ENCODE measurements at regions not wholly inside any gene's neighbourhood (a gene's known extent, or its start where the extent isn't known, plus 50 kb on each side); places are given as distances from the start of the nearest gene placed in this dataset.

DNA sequence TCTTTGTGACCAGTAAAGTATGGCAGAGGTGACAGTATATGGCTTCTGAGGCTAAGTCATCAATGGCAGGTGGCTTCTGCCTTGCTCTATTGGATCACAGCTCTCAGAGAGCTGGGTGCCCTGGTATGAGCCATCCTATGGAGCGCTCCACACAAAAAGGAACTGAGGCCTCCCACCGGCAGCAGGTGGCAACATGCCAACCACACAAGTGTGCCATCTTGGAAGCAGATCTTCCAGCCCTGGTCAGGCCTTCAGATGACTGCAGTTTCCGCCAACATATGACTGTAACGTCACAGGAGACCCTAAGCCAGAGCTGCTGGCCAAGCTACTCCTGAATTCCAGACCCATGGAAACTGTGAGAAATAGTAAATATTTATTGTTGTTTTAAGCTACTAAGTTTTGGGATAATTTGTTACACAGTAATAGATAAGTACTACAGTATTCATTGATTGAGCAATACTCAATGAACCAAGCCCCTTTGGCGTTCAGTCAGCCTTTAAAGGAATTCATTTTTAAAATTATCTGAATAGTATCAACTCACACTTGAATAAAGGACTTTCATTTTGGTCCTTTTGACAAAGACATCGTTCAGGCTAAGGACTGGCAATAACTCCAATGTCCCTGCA lies 69.4 kb upstream of the LHX1 start:
- Histone ChIP-seq H3K4me1 (no peaks in the 10 kb centered on the region), H3K36me3 (no peaks in the 10 kb centered on the region), H3K9me3 (no peaks in the 10 kb centered on the region), H3K4me3 (replicated peaks in 1 of 3) (no peak overlapping the region), H3K27ac (no peak overlapping the region), H3K27me3 (no peaks in the 10 kb centered on the region)
- intact Hi-C loops (cut with DNase I) = no loop called here
- DNase-seq = no peak
- TF ChIP-seq, protein P1, sequence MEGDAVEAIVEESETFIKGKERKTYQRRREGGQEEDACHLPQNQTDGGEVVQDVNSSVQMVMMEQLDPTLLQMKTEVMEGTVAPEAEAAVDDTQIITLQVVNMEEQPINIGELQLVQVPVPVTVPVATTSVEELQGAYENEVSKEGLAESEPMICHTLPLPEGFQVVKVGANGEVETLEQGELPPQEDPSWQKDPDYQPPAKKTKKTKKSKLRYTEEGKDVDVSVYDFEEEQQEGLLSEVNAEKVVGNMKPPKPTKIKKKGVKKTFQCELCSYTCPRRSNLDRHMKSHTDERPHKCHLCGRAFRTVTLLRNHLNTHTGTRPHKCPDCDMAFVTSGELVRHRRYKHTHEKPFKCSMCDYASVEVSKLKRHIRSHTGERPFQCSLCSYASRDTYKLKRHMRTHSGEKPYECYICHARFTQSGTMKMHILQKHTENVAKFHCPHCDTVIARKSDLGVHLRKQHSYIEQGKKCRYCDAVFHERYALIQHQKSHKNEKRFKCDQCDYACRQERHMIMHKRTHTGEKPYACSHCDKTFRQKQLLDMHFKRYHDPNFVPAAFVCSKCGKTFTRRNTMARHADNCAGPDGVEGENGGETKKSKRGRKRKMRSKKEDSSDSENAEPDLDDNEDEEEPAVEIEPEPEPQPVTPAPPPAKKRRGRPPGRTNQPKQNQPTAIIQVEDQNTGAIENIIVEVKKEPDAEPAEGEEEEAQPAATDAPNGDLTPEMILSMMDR (IDR thresholded peaks at IDR 0.05) = no peak
- TF ChIP-seq POLR2A (IDR thresholded peaks at IDR 0.05) = no peak
- WGBS, 2 donors = 67 to 86% methylated on average over 4 to 6 of the region's 6 CpGs

DNA sequence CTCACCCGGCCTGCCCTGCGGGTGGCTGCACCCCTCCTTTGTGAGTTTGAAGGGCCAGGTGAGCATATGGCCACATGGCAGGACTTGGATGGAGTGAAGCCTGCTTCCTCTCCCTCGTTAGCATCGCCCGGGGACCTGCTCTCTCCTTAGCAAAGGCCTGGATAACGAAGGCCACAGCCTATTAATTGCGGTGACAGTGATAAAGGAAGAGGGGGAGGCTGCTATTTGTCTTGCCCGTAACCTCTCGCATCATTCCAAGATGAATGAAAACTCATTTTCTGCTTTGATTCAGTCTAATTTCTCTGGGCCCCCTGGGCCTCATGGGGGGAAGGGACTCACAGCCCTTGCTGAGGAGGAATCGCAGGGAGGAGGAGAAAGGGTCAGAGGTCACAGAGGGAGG lies 68.5 kb upstream of the LHX1 start:
- intact Hi-C loops (cut with DNase I) = no loop called here
- no peak for TF ChIP-seq POLR2A (IDR thresholded peaks at IDR 0.05)
- TF ChIP-seq, protein P1 (IDR thresholded peaks at IDR 0.05) = no peak
- H3K4me1 ChIP-seq = no peaks in the 10 kb centered on the region
- 68 to 85% methylated on average over 10 of the region's 10 CpGs for WGBS, 2 donors
- H3K27ac ChIP-seq = no peak overlapping the region
- DNase-seq = no peak
- no peaks in the 10 kb centered on the region for H3K36me3 ChIP-seq
- H3K4me3 ChIP-seq (replicated peaks in 1 of 3) = no peak overlapping the region
- no peaks in the 10 kb centered on the region for H3K9me3 ChIP-seq
- no peaks in the 10 kb centered on the region for H3K27me3 ChIP-seq

DNA sequence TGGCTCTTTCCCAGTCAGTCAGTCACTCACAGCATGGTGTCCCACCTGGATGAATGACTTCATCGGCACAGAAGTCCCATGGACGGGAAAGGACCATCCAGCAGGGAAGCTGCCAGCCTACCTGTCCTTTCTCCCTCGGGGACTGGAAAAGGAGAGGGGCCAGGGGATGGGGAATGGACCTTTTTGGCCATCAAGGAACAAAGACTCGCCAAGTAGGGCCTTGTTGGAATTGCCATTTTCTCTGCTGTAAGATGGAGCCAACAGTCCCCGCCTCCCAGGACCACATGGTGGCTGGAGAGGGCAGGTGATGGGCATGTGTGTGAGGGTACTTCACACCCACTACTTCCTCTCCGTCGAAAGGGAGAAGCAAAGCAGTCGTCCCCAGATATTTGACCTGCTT lies 67.8 kb upstream of the LHX1 start:
- H3K36me3 ChIP-seq = no peaks in the 10 kb centered on the region
- no peak overlapping the region for H3K4me3 ChIP-seq (replicated peaks in 1 of 3)
- no peak overlapping the region for H3K27ac ChIP-seq
- 70 to 71% methylated on average over 8 of the region's 8 CpGs for WGBS, 2 donors
- no peaks in the 10 kb centered on the region for H3K9me3 ChIP-seq
- no peak for TF ChIP-seq POLR2A (IDR thresholded peaks at IDR 0.05)
- TF ChIP-seq, protein P1 (IDR thresholded peaks at IDR 0.05) = no peak
- no peaks in the 10 kb centered on the region for H3K4me1 ChIP-seq
- intact Hi-C loops (cut with DNase I) = no loop called here
- H3K27me3 ChIP-seq = no peaks in the 10 kb centered on the region
- no peak for DNase-seq

DNA sequence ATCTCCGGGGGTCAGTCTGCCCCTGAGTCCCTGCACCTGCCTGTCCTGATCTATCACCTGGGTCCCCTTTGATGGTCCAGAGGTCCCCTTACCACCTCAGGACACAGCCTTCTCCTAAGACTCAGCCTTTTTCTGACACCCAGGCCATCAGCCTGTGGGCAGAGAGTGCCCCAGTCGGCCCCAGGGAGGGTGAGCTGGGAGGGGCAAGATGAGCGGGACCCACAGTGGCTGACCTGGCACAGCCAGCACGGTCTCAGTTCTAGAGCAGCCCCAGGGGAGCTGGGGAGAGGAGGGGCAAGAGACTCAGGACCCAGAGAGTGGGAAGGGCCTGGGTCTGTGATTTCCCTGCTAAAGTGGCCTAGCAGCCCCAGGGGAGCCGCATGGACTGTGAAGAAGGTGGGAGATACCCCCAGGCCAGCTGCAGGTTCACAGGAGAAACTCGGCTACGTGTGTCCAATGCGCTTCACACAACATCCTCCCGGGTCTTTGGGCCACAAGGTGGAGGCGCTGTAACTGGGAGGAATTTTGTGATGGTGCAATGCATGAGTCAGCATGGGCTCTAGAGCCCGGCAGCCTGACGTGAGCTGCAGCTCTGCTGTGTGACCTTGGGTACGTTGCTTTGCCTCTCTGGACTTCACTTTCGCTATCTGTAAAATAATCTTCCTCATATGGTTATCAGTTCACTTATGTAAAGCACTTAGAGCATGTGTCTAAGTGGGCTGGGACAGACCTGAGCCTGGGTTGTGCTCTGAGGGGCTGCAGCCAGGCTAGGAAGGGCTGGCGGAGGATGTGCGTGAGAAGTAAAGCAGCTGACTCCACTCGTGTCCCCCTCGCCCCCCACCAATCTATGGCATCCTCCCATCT lies 67.2 kb upstream of the LHX1 start:
- no peaks in the 10 kb centered on the region for H3K4me1 ChIP-seq
- no peak overlapping the region for H3K27ac ChIP-seq
- H3K4me3 ChIP-seq (replicated peaks in 1 of 3) = no peak overlapping the region
- TF ChIP-seq POLR2A (IDR thresholded peaks at IDR 0.05) = no peak
- intact Hi-C loops (cut with DNase I) = no loop called here
- H3K9me3 ChIP-seq = no peaks in the 10 kb centered on the region
- WGBS, 2 donors = 70 to 72% methylated on average over 16 to 17 of the region's 18 CpGs
- H3K27me3 ChIP-seq = no peaks in the 10 kb centered on the region
- no peak for DNase-seq
- H3K36me3 ChIP-seq = no peaks in the 10 kb centered on the region

DNA sequence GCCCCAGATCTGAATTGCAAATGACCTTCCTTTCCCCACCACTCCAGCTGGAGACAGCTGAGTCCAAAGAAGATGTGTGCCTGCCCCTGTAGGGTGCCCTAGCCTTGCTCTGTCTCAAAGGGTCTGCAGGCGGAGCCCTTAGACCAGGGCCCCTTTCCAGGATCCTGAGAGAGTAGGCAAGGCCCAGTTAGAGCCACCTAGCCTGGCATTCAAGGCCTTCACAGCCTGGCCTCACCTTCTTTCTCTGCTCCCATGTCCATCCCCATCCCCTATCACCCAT lies 66.6 kb upstream of the LHX1 start:
- no peak for TF ChIP-seq POLR2A (IDR thresholded peaks at IDR 0.05)
- TF ChIP-seq, protein P1 (IDR thresholded peaks at IDR 0.05) = no peak
- DNase-seq = no peak
- WGBS, 2 donors = 90% methylated on average over 1 of the region's 1 CpG; no CpG with 5 or more reads in 1 of the 2 donors
- Histone ChIP-seq H3K4me3 (replicated peaks in 1 of 3) (no peak overlapping the region), H3K27ac (no peak overlapping the region), H3K4me1 (no peaks in the 10 kb centered on the region), H3K27me3 (no peaks in the 10 kb centered on the region), H3K9me3 (no peaks in the 10 kb centered on the region), H3K36me3 (no peaks in the 10 kb centered on the region)
- intact Hi-C loops (cut with DNase I) = no loop called here

Data from thyroid gland (tissue), 4 donors.